Stimulated activated CD8-positive, alpha-beta memory T cell treated with anti-CD3 and anti-CD28 coated beads, Interleukin-15, amount 100 ng/mL, for 48 hours (primary cell): ENCODE measurements at regions not wholly inside any gene's neighbourhood (a gene's known extent, or its start where the extent isn't known, plus 50 kb on each side); places are given as distances from the start of the nearest gene placed in this dataset.

Experiments used
- DNase-seq, 2 donors: peaks; one replicate each; pipeline ENCODE4 v3.0.0-alpha.2; 2020; ENCODE audit warnings: low read depth in 2 of 2

DNA sequence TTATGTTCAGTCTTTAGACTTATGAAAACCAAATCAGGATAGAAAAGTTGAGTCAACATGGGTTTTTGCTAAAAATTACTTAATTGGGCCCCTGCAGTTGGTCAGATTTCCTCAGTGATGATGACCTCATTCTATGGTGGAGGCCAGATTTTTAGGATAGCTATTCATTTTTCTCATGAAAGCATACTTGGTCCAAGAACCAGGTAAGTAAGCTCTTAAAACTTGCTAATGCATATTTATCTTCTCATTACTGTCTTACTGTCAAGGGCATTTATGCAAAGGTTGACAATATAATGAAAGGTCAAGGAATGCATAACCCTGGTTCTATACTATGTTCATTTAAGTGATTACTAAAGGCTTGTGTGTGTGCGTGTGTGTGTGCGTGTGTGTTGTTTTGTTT is 650.6 kb downstream of the SATB2 start:
- no peak for DNase-seq

DNA sequence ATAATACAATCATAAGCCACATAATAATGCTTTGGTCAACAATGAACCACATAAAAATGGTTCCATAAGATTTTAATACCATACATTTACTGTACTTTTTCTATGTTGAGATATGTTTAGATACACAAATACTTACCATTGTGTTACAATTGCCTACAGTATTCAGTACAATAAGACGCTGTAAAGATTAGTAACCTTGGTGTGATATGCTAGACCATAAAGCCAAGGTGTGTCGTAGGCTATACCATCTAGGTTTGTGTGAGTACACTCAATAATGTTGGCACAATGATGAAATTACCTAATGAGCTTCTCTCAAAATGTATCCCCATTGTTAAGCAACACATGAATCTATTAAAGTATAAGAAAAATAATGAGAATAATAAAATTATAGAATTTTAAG is 662.3 kb downstream of the SATB2 start:
- DNase-seq, result no peak

DNA sequence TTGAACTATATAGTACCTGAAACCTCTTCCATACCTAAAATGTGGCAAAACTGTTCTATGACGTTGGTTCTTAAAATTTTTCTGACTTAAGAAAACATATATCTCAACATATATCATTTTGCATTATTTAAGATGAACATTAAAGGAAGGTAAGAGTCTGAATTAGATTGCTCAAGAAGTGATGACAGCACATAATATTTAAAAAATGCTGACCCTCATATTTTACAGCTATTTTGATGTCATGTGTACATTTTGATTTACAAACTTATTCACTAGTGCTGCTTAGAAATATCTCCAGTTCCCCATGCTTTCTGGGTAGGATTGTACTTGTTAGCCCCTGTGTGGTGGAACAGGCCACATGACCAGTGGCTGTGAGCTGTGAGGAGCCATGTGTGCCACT is 666.1 kb downstream of the SATB2 start:
- no peak for DNase-seq

DNA sequence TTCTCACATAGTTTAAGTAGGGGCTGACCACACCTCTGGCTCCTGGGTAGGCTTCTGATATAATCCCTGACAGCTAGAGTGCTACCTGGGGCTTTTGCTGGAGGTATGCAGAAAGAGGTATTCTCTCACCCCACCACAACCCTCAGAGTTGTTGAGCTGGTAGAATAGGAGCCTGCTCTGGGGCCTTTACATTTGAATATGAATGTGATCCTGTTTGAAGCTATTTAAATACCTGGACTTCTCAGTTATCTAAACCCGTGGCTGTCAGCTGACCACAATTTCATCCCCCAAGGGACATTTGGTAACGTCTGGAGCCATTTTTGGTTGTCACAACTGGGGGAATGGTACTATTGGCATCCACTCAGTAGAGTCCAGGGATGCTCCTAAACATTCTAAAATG is 669.1 kb downstream of the SATB2 start:
- no peak for DNase-seq

GRCh38 chr2:198782734-198783133 is 675.0 kb downstream of the SATB2 start:
- no peak for DNase-seq

DNA sequence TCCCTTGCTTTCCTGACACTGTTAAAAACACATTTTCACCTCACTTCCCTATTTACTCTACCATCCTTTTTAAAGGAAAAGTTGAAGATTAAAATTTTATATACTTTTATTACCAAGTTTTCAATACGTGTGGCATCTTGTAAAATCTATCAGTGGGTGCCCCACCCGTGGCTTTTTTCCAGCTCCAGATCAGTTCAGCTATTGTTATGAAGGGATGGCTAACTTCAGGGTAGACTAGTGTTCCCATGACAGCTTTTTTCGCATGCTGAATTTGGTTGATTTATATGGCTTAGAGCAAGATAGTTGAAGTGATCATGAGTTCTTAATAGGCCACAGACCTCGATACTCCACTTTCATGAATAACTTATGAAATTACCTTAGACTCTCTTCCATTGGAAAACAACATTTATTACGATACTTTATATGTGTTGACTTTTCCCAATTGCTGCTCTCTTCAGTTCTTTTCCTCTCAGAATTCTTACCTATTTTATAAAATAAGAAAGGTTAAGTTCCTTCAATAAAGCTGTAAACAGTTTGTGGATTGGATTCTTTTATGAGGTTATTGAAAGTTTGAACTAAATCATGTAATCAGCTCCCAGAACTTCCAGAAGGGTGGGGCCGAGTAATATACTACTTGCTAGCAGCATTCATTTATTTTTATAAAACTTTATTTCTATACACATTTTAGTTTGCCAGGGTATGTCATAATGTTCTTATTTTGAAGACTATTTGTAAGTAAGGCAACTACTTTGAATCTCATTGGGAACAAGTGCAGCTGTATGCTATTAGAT is 680.9 kb downstream of the SATB2 start:
- no peak for DNase-seq

DNA sequence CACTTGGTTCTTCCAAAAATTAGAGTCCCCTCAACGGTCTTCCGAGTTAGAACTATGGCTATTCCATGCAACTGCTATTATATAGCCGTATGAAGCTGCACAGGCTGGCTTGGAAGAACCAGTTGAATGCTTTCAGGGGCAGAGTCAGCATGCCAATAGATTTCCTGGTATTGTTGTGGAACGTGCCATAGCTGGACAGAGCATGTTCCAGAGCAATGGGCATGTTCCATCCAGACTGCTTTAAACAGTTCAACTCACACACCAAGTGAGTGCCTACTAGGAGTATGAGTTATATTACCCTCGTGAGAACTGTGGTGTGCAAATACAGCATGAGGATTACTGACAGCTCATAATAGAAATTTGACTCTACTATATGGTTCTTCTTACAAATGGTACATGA is 682.0 kb downstream of the SATB2 start:
- no peak for DNase-seq

DNA sequence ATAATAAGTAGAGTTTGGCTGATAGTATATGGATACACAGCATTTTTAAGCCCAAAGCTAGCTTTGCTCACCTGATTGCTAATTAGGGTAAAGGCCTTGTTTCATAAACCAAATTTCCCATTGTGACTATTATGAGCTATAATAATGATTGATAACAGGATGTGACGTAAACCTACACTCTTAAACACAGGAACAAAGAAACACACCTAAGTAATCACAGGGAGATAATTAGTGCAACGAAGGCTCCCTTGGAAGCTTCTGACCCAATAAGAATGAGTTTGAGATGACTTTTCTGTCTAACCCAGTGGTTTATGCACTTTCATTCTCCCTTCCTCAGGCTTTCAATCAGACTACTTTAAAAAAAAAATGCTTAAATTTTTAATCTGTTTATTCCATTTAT is 683.2 kb downstream of the SATB2 start:
- DNase-seq, result no peak

DNA sequence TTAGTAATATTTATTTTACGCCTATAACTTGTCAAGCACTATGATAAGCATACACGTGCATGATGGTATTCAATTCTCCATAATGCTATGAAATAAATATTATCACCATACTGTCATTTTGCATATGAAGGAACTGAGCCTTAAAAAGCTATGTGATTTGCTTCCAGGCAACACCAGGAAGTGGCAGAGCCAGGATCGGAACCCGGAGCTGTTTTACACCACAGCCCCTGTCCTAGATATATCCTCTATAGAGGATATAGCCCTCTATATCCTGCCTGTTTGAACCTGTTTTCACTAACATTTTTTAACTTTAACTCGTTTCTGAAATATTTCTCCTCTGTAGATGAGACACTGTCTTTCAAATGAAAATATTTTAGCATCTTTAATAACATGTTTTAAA is 690.0 kb downstream of the SATB2 start:
- no peak for DNase-seq

DNA sequence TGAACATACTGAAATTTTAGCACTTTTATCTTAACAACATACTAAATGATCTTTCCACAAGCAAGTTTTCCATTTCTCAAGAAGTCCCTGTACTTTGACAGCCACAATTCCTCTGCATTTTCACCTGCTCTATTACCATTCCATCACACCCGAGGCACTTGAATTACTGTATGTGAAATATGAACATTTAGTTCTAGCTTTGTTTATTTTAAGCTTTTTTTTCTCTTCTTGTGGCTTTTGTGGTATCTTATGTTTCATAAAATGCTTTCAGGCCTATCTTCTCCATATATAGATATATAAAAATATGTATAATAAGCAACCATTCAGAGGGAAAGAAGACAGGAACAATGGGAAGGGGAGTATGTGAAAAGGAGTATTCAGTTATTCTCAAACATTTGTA is 693.9 kb downstream of the SATB2 start:
- no peak for DNase-seq

GRCh38 chr2:198762441-198762840 is 695.3 kb downstream of the SATB2 start:
- DNase-seq, result no peak

GRCh38 chr2:198757069-198757468 is 700.7 kb downstream of the SATB2 start:
- no peak for DNase-seq

GRCh38 chr2:198756166-198756565 is 701.6 kb downstream of the SATB2 start:
- DNase-seq, result no peak

GRCh38 chr2:198753101-198753500 is 704.6 kb downstream of the SATB2 start:
- DNase-seq, result no peak

DNA sequence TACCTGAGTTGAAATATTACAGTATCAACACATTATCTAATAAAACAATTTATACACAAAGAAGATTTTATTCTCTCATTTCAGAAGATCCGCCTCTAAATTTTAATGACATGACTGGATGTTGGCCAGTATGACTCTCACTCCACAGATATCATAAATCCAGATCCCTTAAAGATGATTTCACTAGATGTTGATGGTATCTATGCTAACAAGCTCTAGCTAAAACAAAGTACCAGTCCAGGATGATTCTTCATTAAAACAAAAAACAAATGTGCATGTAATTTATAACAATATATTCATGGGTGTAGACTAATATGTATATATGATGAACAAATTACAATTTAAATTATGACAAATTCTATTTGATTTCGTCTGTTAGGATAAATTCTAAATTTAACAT is 708.4 kb downstream of the SATB2 start:
- no peak for DNase-seq

DNA sequence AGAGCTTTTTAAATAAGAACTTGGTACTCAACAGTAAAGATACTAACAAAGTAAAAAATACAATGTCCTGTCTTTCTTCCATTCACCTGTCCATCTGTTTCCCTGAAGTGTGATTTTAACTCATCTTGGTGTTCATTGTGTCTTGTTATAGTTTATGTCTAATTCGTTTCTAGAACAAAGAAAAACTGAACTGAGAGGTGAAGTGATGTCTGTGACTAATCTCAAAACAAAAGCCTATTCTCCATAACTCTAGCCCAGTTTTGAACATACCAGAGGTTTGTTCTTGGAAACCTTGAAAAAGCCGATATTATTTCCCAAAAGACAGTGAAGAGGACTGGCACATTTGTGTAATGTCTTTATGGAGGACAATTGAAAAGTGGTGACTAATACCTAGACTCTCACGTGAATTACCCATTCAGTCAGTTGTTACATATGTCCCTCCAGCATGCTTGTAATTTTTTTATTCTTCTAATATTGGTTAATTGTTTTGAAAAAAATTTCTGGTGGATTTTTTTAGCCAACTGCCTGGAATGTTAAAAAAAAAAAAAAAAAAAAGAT is 725.8 kb downstream of the SATB2 start:
- DNase-seq, result no peak

DNA sequence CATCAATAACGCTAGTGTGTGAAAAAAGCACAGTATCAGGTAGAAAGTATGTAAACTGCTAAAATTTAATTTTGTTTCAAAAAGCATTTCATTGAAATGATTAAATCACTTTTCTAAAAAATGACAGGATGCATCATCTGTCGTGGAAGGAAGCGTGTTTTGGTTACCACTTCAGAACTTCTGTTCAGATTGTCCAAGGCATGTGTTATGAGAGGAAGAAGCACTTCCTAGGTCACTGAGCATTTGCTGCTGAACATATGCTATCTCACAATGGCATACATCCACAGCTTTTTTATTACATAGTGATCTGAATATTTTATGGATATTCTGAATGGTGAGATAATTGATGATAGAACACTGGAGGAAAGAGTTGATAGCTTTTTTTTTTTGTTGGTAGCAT is 737.5 kb downstream of the SATB2 start:
- DNase-seq, result no peak

GRCh38 chr2:198717451-198717850 is 740.3 kb downstream of the SATB2 start:
- no peak for DNase-seq

GRCh38 chr2:198715302-198715835 is 742.4 kb downstream of the SATB2 start:
- no peak for DNase-seq

- no peak for DNase-seq
Measured at GRCh38 chr2:198712485-198712884, 745.3 kb downstream of the SATB2 start.

DNA sequence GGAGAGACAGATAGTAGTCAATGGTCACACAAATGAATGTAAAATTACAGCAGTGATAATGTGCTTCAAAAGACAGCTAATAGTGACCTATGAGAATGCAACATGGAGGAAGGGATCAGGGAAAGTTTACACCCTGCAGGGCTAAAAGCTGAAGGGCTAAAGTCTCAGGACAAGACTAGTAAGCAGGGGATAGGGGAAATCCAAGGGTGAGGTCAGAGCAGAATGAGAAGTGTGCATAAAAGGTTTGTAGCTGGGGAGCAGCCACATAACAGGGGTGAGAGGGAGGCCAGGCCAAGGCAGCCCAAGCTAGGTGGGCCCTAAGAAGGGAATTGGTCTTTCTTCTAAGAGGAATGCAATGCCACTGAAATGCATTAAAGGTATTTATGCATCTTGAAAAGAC is 746.3 kb downstream of the SATB2 start:
- DNase-seq, result no peak

- no peak for DNase-seq
Measured at GRCh38 chr2:198710562-198710961, 747.2 kb downstream of the SATB2 start.

- no peak for DNase-seq
Measured at GRCh38 chr2:198706476-198707082, 751.2 kb downstream of the SATB2 start.
